ENCODE measurements at regions not wholly inside any gene's neighbourhood (a gene's known extent, or its start where the extent isn't known, plus 50 kb on each side); places are given as distances from the start of the nearest gene placed in this dataset.
A peak's percentile ranks its signal among the peaks of the same experiment; 100 is the strongest.
"Not testable (repeated sequence)": the region's sequence is repeated elsewhere in the genome, so short reads cannot be mapped to it uniquely, and the experiment has no call there.

GRCh38 chr2:95686056-95686825 is 94.4 kb downstream of the TRIM43 start:
- not testable (repeated sequence) for DNase-seq

- DNase-seq = peak in 3 of 4 experiments; percentile 20 to 48 (median 43)
Measured at GRCh38 chr2:95687852-95688251, 96.1 kb downstream of the TRIM43 start.

GRCh38 chr2:95691210-95691609 is 99.4 kb downstream of the TRIM43 start:
- DNase-seq = not testable (repeated sequence)

GRCh38 chr2:95693071-95693846 is 101.5 kb downstream of the TRIM43 start:
- DNase-seq = not testable (repeated sequence)

GRCh38 chr2:95695613-95696012 is 103.8 kb downstream of the TRIM43 start:
- DNase-seq = no peak

- DNase-seq = no peak
Measured at GRCh38 chr2:95698146-95698545, 106.3 kb downstream of the TRIM43 start.

- DNase-seq = not testable (repeated sequence)
Measured at GRCh38 chr2:95699201-95700184, 107.7 kb downstream of the TRIM43 start.

- DNase-seq = peak; percentile 69 to 84 (median 82)
Measured at GRCh38 chr2:95700519-95700918, 108.7 kb downstream of the TRIM43 start.

- no peak for DNase-seq
Measured at GRCh38 chr2:95702471-95702870, 110.7 kb downstream of the TRIM43 start.

GRCh38 chr2:95707161-95707560 is 115.4 kb downstream of the TRIM43 start:
- not testable (repeated sequence) for DNase-seq

GRCh38 chr2:95707837-95708236 is 116.0 kb downstream of the TRIM43 start:
- DNase-seq = no peak

GRCh38 chr2:95709831-95710230 is 118.0 kb downstream of the TRIM43 start:
- no peak for DNase-seq

- DNase-seq = peak; percentile 4 to 36 (median 27)
Measured at GRCh38 chr2:95713470-95714177, 121.8 kb downstream of the TRIM43 start.

- DNase-seq = not testable (repeated sequence)
Measured at GRCh38 chr2:95714398-95714797, 122.6 kb downstream of the TRIM43 start.

- DNase-seq = no peak
Measured at GRCh38 chr2:95719473-95720060, 127.8 kb downstream of the TRIM43 start.

- no peak for DNase-seq
Measured at GRCh38 chr2:95721726-95722125, 129.9 kb downstream of the TRIM43 start.

GRCh38 chr2:95722131-95722697 is 130.4 kb downstream of the TRIM43 start:
- no peak for DNase-seq

GRCh38 chr2:95723627-95724210 is 131.9 kb downstream of the TRIM43 start:
- DNase-seq = not testable (repeated sequence)

GRCh38 chr2:95725191-95725590 is 133.4 kb downstream of the TRIM43 start:
- not testable (repeated sequence) for DNase-seq

- DNase-seq = peak in 3 of 4 experiments; percentile 6 to 36 (median 20)
Measured at GRCh38 chr2:95725677-95726076, 133.9 kb downstream of the TRIM43 start.

- not testable (repeated sequence) for DNase-seq
Measured at GRCh38 chr2:95727420-95727819, 135.6 kb downstream of the TRIM43 start.
